SH-SY5Y (cell line): ENCODE measurements at regions not wholly inside any gene's neighbourhood (a gene's known extent, or its start where the extent isn't known, plus 50 kb on each side); places are given as distances from the start of the nearest gene placed in this dataset.

Source experiments
- GATA2 ChIP-seq: IDR thresholded peaks from 2 replicates; pipeline ENCODE4 v1.6.1; 2011; ENCODE audit warnings: mild to moderate bottlenecking, low read depth, low read length
- GATA3 ChIP-seq: IDR thresholded peaks from 2 replicates; pipeline ENCODE4 v1.6.1; 2011; ENCODE audit warnings: low read depth, mild to moderate bottlenecking, low read length, moderate library complexity

- TF ChIP-seq GATA3, result no peak
- TF ChIP-seq GATA2, result no peak
Measured at GRCh38 chr6:79377047-79377446, 142.6 kb upstream of the HMGN3 start.
